Progenitor cell of endocrine pancreas (in vitro differentiated cells): ENCODE measurements at regions not wholly inside any gene's neighbourhood (a gene's known extent, or its start where the extent isn't known, plus 50 kb on each side); places are given as distances from the start of the nearest gene placed in this dataset.

Experiments
- DNase-seq: peaks from one replicate; pipeline ENCODE4 v3.0.0; 2021; ENCODE audit warnings: low spot score; ENCODE audit not compliant: unreplicated experiment
- H3K27ac Mint-ChIP-seq: 2 replicates; pipeline ENCODE4 v1.8.0; 2021; ENCODE audit warnings: mild to moderate bottlenecking, moderate library complexity, mixed read lengths
- H3K27me3 Mint-ChIP-seq: 2 replicates; pipeline ENCODE4 v1.8.0; 2021; ENCODE audit warnings: mixed read lengths
- H3K36me3 Mint-ChIP-seq: 2 replicates; pipeline ENCODE4 v1.8.0; 2022; ENCODE audit warnings: mixed read lengths; ENCODE audit not compliant: insufficient read depth
- H3K4me1 Mint-ChIP-seq: 2 replicates; pipeline ENCODE4 v1.8.0; 2021; ENCODE audit warnings: low read depth, mixed read lengths
- H3K4me3 Mint-ChIP-seq: 2 replicates; pipeline ENCODE4 v1.8.0; 2021; ENCODE audit warnings: low read depth, mild to moderate bottlenecking, moderate library complexity, mixed read lengths
- H3K9me3 Mint-ChIP-seq: 2 replicates; pipeline ENCODE4 v1.8.0; 2021; ENCODE audit warnings: low read depth, mixed read lengths
- TF ChIP-seq, protein P1 (sequence below): fragments of 200-600 bp; sonication (generic); IDR thresholded peaks from one replicate; pipeline ENCODE4 v1.5.0; 2021; ENCODE audit warnings: antibody characterized with exemption, mild to moderate bottlenecking; ENCODE audit not compliant: unreplicated experiment

DNA sequence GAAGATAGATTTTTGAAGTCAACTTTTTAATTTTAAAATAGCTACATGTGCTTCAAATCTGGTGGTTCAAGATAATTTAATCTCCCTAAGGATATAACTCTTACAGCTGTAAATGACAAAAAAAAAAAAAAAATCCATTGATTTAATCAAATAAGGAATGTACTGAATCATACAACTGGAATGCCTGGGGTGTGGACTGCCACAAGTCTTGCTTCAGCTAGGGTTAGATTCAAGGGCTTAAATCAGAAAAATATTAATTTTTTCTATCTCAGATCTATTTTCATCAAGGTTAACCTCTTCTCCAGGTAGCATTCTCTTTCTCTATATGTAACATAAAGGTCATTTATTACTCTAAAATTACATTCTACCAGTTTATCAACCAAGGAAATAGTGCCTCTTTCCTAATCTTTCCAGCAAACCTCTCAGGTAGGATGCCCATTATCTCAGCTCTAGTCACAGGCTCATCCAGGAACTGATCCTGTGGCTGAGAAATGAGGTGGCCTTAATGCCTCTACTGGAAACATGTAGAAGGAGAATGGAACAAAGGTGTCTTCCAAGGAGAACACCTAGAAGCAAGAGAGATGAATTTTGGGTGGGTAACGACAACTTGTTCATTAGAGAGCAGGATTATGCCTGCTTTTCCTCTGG is 466.9 kb downstream of the CBLN4 start:
- no peak overlapping the region for H3K27ac Mint-ChIP-seq
- no peaks in the 10 kb centered on the region for H3K9me3 Mint-ChIP-seq
- no peak overlapping the region for H3K4me3 Mint-ChIP-seq
- H3K36me3 Mint-ChIP-seq = no peaks in the 10 kb centered on the region
- TF ChIP-seq, protein P1, sequence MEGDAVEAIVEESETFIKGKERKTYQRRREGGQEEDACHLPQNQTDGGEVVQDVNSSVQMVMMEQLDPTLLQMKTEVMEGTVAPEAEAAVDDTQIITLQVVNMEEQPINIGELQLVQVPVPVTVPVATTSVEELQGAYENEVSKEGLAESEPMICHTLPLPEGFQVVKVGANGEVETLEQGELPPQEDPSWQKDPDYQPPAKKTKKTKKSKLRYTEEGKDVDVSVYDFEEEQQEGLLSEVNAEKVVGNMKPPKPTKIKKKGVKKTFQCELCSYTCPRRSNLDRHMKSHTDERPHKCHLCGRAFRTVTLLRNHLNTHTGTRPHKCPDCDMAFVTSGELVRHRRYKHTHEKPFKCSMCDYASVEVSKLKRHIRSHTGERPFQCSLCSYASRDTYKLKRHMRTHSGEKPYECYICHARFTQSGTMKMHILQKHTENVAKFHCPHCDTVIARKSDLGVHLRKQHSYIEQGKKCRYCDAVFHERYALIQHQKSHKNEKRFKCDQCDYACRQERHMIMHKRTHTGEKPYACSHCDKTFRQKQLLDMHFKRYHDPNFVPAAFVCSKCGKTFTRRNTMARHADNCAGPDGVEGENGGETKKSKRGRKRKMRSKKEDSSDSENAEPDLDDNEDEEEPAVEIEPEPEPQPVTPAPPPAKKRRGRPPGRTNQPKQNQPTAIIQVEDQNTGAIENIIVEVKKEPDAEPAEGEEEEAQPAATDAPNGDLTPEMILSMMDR = no peak
- no peak for DNase-seq
- H3K4me1 Mint-ChIP-seq = peaks cover 2% of the 10 kb centered on the region
- no peaks in the 10 kb centered on the region for H3K27me3 Mint-ChIP-seq

DNA sequence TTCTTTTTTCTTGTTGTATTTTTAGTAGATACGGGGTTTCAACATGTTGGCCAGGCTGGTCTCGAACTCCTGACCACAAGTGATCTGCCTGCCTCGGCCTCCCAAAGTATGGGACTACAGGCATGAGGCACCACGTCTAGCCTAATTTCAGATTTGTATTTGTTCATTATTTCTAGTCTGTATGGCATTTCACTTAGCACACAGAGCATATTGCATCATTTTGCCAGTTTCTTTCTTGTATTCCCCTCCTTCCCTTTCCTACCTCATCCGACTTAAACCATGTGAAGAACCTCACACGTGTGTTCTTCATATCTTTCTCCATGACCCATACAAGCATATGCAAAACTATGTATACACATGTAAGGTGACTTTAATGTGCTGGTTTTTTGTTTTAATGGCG is 470.0 kb downstream of the CBLN4 start:
- DNase-seq = no peak
- H3K4me3 Mint-ChIP-seq = no peak overlapping the region
- no peak overlapping the region for H3K27ac Mint-ChIP-seq
- no peaks in the 10 kb centered on the region for H3K27me3 Mint-ChIP-seq
- peaks cover 2% of the 10 kb centered on the region for H3K4me1 Mint-ChIP-seq
- TF ChIP-seq, protein P1 = no peak
- H3K9me3 Mint-ChIP-seq = no peaks in the 10 kb centered on the region
- H3K36me3 Mint-ChIP-seq = no peaks in the 10 kb centered on the region

DNA sequence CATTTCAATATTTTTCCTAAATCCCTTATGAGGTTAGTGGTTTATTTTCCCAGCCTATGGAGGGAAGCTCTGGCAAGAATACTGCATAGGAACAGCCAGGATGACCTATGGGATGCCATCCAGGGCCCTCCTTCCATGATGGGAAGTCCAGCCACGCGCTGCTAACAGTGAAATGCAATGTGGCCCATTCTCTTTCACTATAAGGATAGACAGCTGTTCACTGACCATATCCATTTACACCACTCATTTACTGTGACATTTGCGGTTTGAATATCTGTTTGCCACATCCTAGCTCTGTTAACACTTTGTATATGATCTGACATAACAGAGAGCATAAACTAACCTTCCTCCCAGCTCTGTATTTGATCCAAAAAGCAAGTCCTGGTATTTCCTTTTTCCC is 471.7 kb downstream of the CBLN4 start:
- TF ChIP-seq, protein P1 = no peak
- H3K36me3 Mint-ChIP-seq = no peaks in the 10 kb centered on the region
- H3K27me3 Mint-ChIP-seq = no peaks in the 10 kb centered on the region
- no peak for DNase-seq
- peaks cover 2% of the 10 kb centered on the region for H3K4me1 Mint-ChIP-seq
- no peak overlapping the region for H3K4me3 Mint-ChIP-seq
- H3K9me3 Mint-ChIP-seq = no peaks in the 10 kb centered on the region
- no peak overlapping the region for H3K27ac Mint-ChIP-seq

DNA sequence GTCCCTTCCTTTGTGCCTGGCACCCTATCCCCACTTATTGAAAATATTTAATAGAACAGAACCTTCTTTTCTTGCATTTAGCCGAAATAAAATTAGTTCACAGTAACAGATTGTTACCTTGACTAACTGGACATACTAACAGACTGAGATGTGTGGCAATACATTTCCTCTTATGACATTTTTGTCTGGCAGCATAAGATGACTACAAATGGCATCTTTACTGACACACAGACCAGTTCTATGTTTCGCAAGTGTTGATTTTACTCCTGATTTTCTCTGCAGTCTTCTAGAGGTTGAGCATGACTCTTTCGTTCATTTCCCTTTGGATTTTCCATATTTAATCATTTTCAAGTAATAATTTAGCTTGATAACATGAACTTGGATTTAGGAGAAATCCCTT is 474.6 kb downstream of the CBLN4 start:
- no peak for DNase-seq
- Mint-ChIP-seq H3K9me3 (no peaks in the 10 kb centered on the region), H3K27me3 (no peaks in the 10 kb centered on the region), H3K4me1 (no peaks in the 10 kb centered on the region), H3K4me3 (no peak overlapping the region), H3K36me3 (no peaks in the 10 kb centered on the region), H3K27ac (no peak overlapping the region)
- TF ChIP-seq, protein P1 = no peak

DNA sequence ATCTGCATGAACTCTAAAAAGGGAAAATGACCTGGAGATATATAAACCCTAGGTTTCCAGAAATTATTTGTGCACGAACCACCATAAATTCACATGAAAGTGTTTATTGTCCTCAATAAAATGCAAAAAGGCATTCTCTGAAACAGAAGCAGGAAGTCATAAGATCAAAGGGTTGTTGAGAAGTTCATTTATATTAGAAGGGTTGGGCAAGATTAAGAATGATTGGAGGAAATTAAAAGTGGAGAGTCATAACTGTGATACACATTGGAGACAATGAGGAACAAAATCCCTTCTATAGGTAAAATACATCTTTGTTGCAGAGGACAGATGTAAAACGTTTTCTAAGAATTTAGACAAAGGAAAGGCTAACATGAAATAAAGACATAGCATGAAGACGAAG is 476.8 kb downstream of the CBLN4 start:
- DNase-seq = no peak
- Mint-ChIP-seq H3K4me1 (no peaks in the 10 kb centered on the region), H3K27me3 (no peaks in the 10 kb centered on the region), H3K27ac (no peak overlapping the region), H3K4me3 (no peak overlapping the region), H3K36me3 (no peaks in the 10 kb centered on the region), H3K9me3 (peaks cover 8% of the 10 kb centered on the region)
- TF ChIP-seq, protein P1 = no peak
